GM12864 (cell line): ENCODE measurements at regions not wholly inside any gene's neighbourhood (a gene's known extent, or its start where the extent isn't known, plus 50 kb on each side); places are given as distances from the start of the nearest gene placed in this dataset.

Experiments
- DNase-seq: peaks from one replicate; pipeline ENCODE4 v3.0.0-alpha.2; 2011; ENCODE audit warnings: low read depth
- H3K4me3 ChIP-seq: 2 replicates; pipeline ENCODE4 v1.5.1; 2011; ENCODE audit warnings: mild to moderate bottlenecking, low read depth, low read length, control low read depth
- TF ChIP-seq, protein P1 (sequence below): IDR thresholded peaks from 2 replicates; pipeline ENCODE4 v1.5.1; 2011; ENCODE audit warnings: low read depth, mild to moderate bottlenecking, moderate library complexity, low read length, control low read depth, inconsistent platforms; ENCODE audit errors: missing control alignments

DNA sequence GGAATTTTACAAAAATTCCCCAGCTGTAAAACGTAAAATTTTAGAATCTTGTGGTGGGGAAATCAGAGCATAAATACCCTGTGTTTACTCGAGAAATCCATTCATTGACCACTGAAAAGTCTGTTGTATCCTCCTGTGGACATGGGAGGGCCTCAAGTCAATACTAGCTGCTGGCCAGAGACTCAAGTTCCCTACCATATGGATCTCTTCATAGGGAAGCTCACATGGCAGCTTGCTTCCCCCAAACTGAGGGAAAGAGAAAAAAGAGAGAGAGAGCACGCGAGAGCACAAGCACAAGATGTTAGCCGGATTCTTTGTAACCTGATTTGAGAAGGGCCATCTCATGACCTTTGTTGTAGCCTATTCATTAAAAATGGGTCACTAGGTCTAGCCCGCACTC, 591.9 kb downstream of the LRRC70 start:
- no peak overlapping the region for H3K4me3 ChIP-seq
- no peak for DNase-seq
- TF ChIP-seq, protein P1, sequence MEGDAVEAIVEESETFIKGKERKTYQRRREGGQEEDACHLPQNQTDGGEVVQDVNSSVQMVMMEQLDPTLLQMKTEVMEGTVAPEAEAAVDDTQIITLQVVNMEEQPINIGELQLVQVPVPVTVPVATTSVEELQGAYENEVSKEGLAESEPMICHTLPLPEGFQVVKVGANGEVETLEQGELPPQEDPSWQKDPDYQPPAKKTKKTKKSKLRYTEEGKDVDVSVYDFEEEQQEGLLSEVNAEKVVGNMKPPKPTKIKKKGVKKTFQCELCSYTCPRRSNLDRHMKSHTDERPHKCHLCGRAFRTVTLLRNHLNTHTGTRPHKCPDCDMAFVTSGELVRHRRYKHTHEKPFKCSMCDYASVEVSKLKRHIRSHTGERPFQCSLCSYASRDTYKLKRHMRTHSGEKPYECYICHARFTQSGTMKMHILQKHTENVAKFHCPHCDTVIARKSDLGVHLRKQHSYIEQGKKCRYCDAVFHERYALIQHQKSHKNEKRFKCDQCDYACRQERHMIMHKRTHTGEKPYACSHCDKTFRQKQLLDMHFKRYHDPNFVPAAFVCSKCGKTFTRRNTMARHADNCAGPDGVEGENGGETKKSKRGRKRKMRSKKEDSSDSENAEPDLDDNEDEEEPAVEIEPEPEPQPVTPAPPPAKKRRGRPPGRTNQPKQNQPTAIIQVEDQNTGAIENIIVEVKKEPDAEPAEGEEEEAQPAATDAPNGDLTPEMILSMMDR, result no peak

GRCh38 chr5:63164838-63165535, 586.4 kb downstream of the LRRC70 start:
- no peak overlapping the region for H3K4me3 ChIP-seq
- no peak for DNase-seq
- TF ChIP-seq, protein P1, result no peak

GRCh38 chr5:63164339-63164738, 585.7 kb downstream of the LRRC70 start:
- TF ChIP-seq, protein P1, result no peak
- H3K4me3 ChIP-seq, result no peak overlapping the region

GRCh38 chr5:63155310-63155631, 576.7 kb downstream of the LRRC70 start:
- TF ChIP-seq, protein P1, result no peak
- no peak overlapping the region for H3K4me3 ChIP-seq
- DNase-seq, result no peak

More at GRCh38 chr5:63164339-63164738, 585.7 kb downstream of the LRRC70 start:
- DNase-seq, result no peak

GRCh38 chr5:63154476-63155309, 576.1 kb downstream of the LRRC70 start:
- H3K4me3 ChIP-seq, result no peak overlapping the region
- DNase-seq, result no peak
- TF ChIP-seq, protein P1, result no peak

- DNase-seq, result no peak
- TF ChIP-seq, protein P1, result no peak
- H3K4me3 ChIP-seq, result no peak overlapping the region
Observed at GRCh38 chr5:63152871-63153270, 574.3 kb downstream of the LRRC70 start.
